ENCODE measurements at regions not wholly inside any gene's neighbourhood (a gene's known extent, or its start where the extent isn't known, plus 50 kb on each side); places are given as distances from the start of the nearest gene placed in this dataset.
"Not testable (repeated sequence)": the region's sequence is repeated elsewhere in the genome, so short reads cannot be mapped to it uniquely, and the experiment has no call there.

DNA sequence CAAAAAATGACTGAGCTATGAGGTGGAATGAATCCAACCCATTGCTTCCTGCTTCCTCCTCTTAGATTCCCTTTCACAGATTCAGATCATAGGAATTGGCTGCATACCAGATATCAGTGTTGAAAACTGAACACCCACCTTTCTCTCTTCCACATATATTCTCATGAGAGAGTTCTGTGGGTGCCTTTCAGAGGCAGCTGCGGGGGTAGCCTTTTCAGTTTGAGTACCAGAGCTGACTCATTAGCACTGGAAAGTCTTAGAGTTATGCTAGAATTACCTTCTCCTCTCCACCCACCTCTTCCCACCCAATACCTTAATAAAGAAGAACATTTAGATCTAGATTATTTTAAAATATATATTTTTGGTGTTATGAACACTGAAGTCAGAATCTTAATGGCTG lies 495.4 kb upstream of the SEL1L start:
- DNase-seq (ENCODE audit: low read depth in 1 of 2, low spot score in 1 of 2) = no peak

DNA sequence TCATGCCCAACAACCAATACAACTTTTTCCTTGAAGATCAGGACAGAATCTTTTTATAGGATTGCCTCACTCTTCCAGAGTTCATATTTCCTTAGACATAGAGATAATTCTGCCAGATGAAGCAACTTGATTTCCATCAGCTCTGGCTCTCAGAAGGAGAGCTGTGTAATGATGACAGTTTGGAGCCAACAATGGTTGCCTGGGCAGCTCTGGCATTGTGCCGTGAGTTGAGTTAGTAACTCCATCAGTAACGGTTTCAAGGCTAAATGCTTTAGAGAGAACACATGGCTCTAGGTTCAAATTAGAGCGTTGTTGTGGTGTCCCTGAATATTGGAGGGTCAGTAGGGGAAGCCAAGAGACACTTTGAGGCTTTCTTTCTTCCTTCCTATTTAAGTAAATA lies 501.7 kb upstream of the SEL1L start:
- DNase-seq (ENCODE audit: low read depth in 1 of 2, low spot score in 1 of 2) = no peak

DNA sequence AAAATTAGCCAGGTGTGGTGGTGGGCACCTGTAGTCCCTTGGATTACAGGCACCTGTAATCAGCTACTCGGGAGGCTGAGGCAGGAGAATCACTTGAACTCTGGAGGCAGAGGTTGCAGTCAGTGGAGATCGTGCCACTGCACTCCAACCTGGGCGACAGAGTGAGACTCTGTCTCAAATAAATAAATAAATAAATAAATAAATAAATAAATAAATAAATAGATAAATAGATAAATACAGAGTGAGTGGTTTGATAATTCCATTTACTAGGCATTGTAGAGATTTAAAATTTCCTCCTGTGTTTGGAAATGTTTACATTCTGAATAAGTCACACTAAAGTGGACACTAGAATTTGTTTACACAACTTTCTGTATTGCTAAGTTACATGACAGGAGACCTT lies 504.4 kb upstream of the SEL1L start:
- not testable (repeated sequence) for DNase-seq (ENCODE audit: low read depth in 1 of 2, low spot score in 1 of 2)

DNA sequence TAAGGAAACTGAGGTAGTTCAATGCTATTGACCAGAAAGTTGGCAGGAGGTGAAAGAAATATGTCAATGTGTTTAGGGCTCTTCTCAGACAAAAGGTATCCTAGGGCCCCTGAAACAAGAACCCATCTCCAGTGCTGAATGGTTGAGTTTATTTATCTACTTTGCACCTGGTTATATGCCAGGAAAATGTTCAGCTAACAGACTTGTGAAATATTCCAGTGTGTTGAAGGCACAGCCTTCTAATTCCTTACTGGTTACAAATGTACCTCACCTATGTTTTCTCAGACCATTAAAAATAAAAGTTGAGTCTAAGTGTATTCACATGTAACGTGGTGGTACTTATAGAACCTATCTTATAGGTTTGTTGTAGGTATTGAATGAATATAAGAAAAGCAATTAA lies 511.7 kb upstream of the SEL1L start:
- no peak for DNase-seq (ENCODE audit: low read depth in 1 of 2, low spot score in 1 of 2)

DNA sequence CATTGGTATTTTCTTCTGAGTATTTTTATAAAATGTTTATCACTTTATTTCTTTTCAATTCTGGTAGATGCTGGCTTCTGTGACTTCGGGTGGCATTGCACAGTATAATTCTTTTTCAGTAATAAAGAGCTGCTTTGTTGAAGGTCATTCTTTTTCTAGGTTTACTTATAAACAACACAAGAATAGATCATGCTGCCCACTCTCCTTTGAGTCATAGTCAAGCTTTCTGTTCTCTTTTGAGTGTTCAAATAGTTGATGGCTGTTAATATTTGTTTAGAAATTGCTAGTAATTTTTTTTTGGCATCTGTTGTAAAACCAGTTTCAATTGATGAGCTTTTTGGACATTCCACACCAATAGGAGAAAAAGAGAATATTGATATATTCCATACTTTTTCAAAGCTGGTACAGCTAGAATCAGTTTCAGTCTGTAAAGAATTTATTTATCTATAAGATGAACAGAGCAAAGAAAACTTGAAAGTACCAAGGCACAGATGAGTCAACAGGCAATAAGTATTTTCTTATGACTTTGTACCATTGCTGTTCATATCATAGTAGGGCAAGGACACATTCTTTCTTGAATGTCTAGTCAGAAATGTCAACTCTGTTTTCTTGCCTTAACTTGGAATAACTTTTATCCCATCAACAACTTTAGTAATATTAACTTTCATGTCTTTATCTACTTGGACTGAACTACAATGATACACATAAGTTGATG lies 513.0 kb upstream of the SEL1L start:
- DNase-seq (ENCODE audit: low read depth in 1 of 2, low spot score in 1 of 2) = no peak

DNA sequence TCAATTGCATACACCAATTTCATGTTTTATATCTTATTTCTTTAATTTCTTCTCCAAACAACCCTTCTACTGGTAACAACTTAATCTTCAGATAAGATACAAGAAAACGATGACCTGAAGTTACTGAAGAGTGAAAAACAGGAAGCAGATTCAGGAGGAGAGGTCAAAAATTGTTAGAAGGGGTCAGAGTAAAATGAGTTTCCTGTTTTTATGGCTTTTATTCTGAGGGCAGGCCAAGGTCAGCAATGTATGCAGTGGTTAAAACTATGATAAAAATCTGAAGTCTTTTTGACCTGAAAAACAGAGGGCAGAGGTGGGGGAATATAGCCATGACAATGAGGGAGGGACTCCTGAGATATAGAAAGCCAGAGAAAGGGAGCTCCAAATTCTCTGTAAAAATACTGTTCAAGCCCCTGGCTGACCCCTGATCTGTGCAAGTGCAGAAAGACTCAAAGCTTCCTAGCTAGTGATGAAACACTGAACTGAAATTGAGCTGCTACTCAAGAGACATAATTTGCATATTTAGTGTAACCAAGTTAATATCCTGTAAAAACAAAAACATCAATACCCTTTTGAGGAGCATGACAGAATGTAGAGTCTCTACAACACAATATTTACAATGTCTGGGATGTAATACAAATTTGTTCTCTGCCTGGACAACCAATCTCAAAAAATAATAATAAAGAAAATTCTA lies 514.3 kb upstream of the SEL1L start:
- no peak for DNase-seq (ENCODE audit: low read depth in 1 of 2, low spot score in 1 of 2)

DNA sequence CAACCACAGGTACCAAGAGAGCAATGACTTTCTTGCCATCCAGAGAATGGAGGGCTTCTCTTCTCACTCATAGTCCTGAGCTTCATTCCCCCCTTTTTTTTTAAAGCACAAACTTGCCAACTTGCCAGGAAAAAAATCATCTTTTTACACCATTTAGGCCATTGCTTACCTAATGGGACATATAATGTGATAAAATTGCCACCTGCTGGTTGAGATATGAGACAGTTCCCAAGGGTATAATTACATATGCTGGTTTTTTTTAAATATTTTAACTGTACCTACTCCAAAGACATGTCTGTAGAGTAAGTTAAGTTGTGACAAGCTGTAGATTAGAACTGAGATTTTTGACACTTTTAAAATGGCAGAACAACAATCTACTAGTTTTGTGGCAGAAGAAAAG lies 519.1 kb upstream of the SEL1L start:
- no peak for DNase-seq (ENCODE audit: low read depth in 1 of 2, low spot score in 1 of 2)

DNA sequence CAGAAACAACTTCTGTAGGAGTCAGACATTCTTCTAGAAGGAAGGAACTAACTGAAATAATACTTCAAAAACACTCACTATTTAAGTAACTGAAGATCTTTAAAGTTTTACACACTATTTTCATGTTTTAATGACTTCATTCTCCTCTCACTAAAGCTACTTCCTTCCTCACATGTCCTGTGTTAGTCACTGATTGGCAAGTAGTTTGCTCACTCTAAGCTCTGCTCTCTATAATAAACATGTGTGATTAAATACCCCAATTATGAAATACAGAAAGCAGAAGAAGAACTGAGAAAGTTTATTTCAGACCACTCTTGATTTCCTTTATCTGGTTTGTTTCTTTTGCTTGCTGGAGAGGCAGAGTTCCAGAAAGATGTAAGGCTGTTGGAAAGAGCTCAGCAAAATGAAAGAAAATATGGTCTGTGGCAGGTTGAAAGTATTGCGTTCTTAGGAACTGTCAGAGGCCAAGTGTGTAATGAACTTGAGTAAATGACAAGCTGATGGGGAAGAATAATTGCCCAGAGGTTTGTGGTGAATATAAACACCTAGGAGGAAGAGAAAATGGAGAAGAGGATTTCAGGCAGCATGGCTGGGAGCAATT lies 522.0 kb upstream of the SEL1L start:
- no peak for DNase-seq (ENCODE audit: low read depth in 1 of 2, low spot score in 1 of 2)

DNA sequence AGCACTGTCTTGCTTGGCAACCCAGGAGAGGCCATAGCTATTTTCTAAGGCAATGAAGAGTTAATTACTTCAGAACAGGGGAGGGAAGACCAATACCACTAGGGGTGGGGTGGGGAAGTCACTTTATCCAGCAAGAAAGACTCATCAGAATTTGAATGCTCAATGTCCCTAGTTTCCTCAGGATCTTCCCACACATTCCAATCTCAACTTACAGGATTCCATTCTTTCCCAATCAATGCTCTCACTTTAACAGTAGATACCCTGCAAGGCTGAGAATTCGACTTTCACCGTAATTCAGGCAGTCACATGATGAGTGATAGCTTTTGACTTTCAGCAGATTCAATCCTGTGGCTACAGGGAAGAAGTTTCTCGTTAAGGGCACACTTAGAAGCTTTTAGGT lies 526.6 kb upstream of the SEL1L start:
- DNase-seq (ENCODE audit: low read depth in 1 of 2, low spot score in 1 of 2) = no peak

DNA sequence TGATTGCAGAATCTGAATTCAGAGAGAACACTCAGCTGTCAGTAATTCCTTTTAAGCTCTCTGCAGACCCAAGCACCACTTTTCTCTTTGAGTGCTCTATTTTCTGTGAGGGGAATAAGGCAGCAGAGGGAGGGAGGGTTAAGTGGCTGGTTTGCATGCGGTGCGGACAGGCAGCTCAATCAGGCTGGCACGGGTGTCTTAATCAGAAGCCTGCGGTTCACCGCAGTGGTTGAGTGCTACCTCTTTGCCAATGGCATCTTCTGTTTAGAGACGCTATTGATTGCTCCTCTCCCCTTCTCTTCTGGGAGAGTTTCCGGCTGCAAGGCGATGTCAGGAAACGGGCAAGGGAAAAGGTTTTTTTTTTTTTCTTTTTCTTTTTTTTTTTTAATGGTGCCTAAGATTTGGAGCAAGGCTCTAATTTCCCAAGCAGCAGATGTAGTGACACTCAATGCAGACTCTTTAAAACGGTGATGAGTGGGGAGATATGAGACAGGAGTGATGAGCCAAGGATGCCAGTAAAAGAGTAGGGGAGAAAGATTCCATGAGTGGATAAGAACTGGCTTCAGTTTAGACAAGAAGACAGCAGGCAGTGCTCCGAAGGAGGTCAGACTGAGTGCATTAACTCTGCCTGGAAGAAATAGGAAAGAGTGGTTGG lies 533.7 kb upstream of the SEL1L start:
- no peak for DNase-seq (ENCODE audit: low read depth in 1 of 2, low spot score in 1 of 2)

DNA sequence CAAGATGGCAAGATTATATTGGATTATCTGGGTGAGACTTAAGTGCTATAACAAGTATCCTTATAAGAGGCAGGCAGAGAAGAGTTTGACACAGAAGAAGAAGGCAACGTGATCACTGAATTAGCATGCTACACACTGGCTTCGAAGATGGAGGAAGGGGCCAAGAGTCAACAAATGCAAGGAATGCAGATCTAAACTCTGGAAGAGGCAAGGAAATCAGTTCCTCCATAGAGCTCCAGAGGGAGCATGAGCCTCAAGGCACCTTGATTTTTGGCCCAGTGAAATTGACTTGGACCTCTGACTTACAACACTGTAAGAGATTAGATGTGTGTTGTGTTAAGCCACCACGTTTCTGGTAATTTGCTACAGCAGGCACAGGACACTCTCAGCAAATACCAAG lies 536.4 kb upstream of the SEL1L start:
- DNase-seq (ENCODE audit: low read depth in 1 of 2, low spot score in 1 of 2) = no peak

DNA sequence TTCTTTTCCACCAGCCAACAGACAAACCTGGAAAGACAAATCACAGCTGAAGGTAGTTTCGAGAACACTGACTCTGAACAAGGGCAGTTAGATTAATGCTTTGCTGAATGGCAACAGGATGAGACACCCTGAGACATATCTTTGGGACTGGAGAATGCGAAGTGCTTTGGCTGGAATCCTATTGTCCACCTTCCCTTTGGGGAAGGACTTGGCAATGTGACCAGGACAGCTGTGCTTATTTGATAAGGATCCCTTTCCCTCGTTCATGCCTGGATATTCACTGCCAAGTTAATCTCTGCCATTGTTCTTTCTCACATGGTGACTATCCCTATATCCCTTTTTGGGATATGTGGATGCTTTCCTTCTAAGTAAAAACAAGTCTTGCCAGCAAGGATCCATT lies 537.1 kb upstream of the SEL1L start:
- DNase-seq (ENCODE audit: low read depth in 1 of 2, low spot score in 1 of 2) = no peak

DNA sequence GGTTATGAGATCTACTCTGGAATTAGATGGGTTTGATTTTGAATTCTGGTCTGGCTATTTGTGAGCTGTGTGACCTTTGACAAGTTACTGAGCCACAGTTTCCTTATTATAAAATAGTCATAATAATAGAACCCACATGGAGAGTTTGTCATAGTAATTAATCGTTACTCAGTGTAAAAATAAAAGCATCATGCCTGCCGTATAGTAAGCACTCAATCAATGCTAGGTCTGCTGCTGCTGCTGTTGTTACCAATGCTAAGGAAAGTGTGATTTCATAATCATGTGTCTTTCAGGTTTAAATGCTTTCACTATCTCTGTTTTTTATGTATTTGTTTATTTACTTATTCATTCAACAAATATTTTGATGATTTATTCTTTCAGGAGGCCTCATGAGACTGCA lies 539.9 kb upstream of the SEL1L start:
- DNase-seq (ENCODE audit: low read depth in 1 of 2, low spot score in 1 of 2) = no peak

DNA sequence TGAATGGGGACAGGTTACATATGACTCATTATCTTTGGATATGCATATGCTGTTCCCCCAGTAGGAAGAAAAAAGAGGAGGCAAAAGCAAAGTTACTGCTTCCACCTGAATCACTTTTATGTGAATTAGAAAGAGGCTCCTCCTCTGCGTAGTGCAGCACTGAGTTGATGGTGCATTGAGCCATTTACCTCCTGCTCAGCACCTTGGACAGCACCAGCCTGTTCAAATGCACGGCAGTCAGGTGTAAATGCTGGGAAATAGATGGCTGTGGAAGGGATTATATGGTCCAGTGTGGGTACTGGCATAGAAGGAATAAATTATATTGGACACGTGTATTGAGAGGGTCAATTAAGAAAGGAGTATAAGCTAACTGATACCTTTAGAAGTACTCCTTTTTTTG lies 541.9 kb upstream of the SEL1L start:
- DNase-seq (ENCODE audit: low read depth in 1 of 2, low spot score in 1 of 2) = no peak

DNA sequence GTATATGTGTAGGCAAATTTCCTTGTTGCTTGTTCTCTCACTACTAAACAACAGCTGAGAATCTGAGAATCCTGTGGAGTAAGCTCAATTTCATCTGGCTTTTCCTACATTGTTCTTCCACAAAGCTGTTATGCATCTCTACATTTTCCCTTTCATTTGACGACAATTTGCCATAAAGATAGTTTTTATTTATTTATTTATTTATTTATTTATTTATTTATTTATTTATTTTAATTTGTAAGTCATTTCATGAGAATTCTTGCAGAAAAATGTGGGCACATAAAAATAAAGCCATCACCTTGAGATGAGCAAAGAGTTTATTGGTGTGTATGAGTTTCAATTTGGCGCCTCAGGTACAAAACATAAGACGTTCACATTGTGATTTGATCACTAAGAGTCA lies 545.9 kb upstream of the SEL1L start:
- DNase-seq (ENCODE audit: low read depth in 1 of 2, low spot score in 1 of 2) = no peak

DNA sequence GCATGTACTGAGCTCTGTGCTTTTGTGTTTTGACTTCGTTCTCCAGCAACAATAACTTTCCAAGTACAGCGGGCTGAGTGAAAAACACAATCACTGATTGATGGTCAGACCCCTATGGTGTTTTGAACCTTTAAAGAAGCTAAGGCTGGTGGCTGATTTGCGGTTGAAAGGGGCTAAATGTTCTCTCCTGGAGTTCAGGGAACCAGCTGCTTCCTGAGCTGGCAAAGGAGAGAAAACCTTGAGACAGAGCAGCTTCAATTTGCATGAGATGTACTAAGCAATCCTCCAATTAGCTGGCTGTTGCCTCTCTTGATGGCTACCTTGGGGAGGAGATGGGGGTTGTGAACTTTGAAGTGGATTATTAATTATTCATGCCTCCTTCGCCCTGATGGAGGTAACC lies 546.7 kb upstream of the SEL1L start:
- no peak for DNase-seq (ENCODE audit: low read depth in 1 of 2, low spot score in 1 of 2)

DNA sequence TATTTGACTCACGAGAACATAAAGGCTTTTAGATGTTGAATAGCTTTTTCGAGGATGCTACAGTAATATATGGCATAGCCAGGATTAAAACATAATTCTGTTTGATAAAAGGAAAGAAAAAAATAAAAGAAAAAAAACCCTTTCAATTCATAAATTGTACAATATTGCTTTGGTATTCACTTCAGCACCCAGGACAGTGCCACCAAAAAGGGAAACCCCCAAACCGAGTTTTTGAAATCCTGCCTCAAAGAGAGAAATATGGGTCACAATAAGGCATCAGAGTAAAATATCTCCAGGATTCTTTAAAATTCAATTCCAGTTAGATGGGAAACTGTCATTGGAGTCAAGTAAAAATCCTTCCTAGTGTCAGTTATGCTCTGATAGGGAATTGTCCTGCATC lies 551.2 kb upstream of the SEL1L start:
- no peak for DNase-seq (ENCODE audit: low read depth in 1 of 2, low spot score in 1 of 2)

DNA sequence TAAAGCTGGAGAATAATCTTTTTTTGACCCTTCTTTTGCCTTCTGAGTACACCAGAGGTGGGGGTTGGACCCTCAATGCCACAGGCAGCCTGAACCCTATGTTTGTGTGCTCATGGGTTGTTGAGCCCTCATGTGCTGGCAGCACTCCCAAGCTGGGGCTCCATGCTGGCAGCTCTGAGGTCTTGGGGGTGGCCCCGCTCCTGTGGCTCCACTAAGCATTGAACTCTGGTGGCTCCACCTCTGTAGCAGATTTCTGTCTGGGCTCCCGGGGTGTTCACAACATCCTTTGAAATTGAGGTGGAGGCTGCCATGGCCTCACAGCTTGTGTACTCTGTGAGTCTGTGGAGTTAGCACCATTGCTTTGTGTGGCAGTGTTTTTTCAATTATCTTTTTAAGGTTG lies 557.4 kb upstream of the SEL1L start:
- DNase-seq (ENCODE audit: low read depth in 1 of 2, low spot score in 1 of 2) = no peak

DNA sequence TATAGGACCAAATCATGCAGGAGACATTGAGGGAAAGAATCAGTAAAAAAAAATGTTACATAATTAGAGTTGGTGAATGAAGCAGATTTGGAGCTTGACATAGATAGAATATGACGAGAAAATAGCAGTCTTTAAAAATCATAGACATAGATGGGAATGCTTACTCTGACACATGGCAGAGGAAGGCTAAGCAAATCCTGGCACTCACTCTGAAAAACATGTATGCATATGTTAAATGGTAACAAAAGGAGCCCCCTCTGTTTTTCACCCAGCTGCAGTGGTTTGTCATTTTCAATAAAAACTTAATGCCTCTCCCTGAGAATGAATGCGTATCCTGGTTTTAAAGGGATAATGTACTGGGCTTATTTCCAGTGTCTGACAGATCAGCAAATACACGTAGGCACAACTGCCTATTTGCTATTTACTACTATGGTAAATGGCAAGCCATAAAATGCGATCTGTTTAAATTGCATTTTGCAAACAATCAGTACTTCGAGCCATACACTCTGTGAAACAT lies 561.2 kb upstream of the SEL1L start:
- DNase-seq (ENCODE audit: low read depth in 1 of 2, low spot score in 1 of 2) = no peak

DNA sequence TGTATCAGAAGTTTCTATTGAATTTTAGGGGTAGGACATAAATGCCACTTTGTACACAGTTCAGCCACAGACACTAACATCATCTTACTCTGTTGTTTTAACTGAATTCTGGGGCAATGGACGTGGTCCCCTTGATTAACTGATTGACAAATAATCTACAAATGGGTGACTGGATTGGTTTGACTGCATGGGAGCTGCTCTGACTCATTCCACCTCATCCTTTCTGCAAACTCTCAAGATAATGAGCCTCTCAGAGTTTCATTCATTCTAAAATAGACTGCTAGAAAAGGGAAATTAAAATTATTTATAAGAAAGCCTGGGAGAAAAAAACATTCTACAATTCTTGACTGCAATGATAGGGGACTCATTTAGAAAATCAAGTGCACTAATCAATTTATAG lies 570.4 kb upstream of the SEL1L start:
- DNase-seq (ENCODE audit: low read depth in 1 of 2, low spot score in 1 of 2) = no peak

DNA sequence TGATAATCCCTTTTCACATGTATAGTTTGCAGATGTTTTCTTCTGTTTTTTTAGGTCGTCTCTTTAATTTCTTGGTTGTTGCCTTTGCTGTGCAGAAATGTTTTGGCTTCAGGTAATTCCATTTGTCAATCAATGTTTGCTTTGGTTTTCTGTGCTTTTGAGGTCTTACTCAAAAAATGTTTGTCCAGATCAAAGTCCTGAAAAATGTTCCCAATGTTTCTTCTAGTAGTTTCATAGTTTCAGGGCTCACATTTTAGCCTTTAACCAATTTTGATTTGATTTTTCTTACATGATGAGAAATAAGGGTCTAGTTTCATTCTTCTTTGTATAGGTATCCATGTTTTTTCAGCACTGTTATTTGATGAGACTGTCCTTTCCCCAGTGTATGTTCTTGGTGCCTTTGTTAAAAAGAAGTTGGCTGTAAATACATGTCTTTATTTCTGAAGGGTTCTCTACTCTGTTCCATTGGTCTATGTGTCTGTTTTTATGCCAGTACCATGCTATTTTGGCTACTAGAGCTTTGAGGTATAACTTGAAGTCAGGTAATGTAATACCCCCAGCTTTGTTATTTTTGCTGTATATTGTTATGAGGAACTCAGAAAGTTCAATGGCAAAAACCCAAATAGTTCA lies 578.7 kb upstream of the SEL1L start:
- DNase-seq (ENCODE audit: low read depth in 1 of 2, low spot score in 1 of 2) = no peak

DNA sequence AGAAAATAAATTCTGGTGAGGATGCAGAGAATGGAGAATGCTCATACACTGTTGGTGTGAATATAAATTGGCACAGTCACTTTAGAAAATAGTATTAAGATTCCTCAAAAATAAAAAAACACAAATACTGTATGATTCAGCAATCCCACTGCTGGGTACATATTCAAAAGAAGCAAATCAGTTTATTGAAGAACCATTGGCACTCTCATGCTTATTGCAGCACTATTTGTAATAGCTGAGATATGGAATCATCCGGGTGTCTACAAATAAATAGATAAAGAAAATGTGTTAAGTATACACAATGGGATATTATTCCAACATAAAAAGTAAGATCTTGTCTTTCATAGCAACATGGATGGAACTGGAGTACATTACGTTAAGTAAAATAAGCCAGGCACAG lies 579.4 kb upstream of the SEL1L start:
- DNase-seq (ENCODE audit: low read depth in 1 of 2, low spot score in 1 of 2) = no peak

All from activated CD4-positive, alpha-beta T cell treated with anti-CD3 and anti-CD28 coated beads, Interleukin-2, amount 50 U/mL, for 24 hours (primary cell).